K562 (cell line): ENCODE measurements at regions not wholly inside any gene's neighbourhood (a gene's known extent, or its start where the extent isn't known, plus 50 kb on each side); places are given as distances from the start of the nearest gene placed in this dataset.

ENCODE experiments used
- ATAC-seq: fragments of 200-7000 bp; cut with Tn5 transposase; 3 replicates; pipeline ENCODE4 v1.9.1; 2020; ENCODE audit warnings: moderate library complexity
- BruUV-seq: library from RNA; stranded (reverse); fragments of 400-500 nt; replicated peaks from 2 replicates; lab custom pipeline; 2021; lab: Mats Ljungman, UMichigan
- CTCF ChIA-PET: fragments of 300-600 bp; formaldehyde crosslinking; extraction: SDS; loops from one replicate; lab custom pipeline; 2021; ENCODE audit warnings: low intra/inter-chr PET ratio; lab: Yijun Ruan, JAX
- POLR2A ChIA-PET: fragments of 300-600, 350-650 bp; sonication (Branson Sonifier 250); formaldehyde crosslinking; extraction: SDS; loops from one replicate; lab custom pipeline; 2021; ENCODE audit warnings: antibody characterized with exemption, inconsistent platforms; lab: Yijun Ruan, JAX
- DNase-seq, 4 experiments: peaks; one replicate each; pipeline versions ENCODE4 v3.0.0 to v3.0.0-alpha.2; 2011 to 2018; ENCODE audit warnings: low spot score in 3 of 4, mixed read lengths in 3 of 4; ENCODE audit errors: extremely low read depth in 1 of 4
- FAIRE-seq: peaks from 2 replicates; lab custom pipeline; 2011; peaks lifted over from hg19 to GRCh38; lab: Jason Lieb, UNC
- H2AFZ ChIP-seq: 2 replicates; pipeline ENCODE4 v1.6.0; 2011; ENCODE audit warnings: low read depth, low read length, control low read depth, inconsistent platforms
- H3K27ac ChIP-seq: fragments of 200-600 bp; 3 replicates; pipeline ENCODE4 v1.8.0; 2011; ENCODE audit warnings: low read depth, mild to moderate bottlenecking, control low read depth, inconsistent platforms, low read length, moderate library complexity, mixed read lengths; ENCODE audit errors: extremely low read depth
- H3K27me3 ChIP-seq, 2 experiments: fragments of 300-600 bp in 1 of 2; 2 replicates in 1 of 2; 3 replicates in 1 of 2; pipeline versions ENCODE4 v1.6.0 to v1.8.0; 2011; ENCODE audit warnings: inconsistent platforms in 2 of 2, low read length in 2 of 2, mild to moderate bottlenecking in 1 of 2, mixed read lengths in 1 of 2, moderate library complexity in 1 of 2; ENCODE audit not compliant: control insufficient read depth in 2 of 2, insufficient read depth in 2 of 2
- H3K36me3 ChIP-seq: fragments of 300-600 bp; 3 replicates; pipeline ENCODE4 v1.8.0; 2011; ENCODE audit warnings: mild to moderate bottlenecking, low read length, inconsistent platforms; ENCODE audit not compliant: control insufficient read depth, insufficient read depth
- H3K4me1 ChIP-seq, 2 experiments: fragments of 200-600 bp in 1 of 2; replicated peaks in 1 of 2; 2 replicates in 1 of 2; 3 replicates in 1 of 2; pipeline versions ENCODE4 v1.5.1 to v1.8.0; 2011; ENCODE audit warnings: inconsistent platforms in 2 of 2, low read length in 2 of 2, mild to moderate bottlenecking in 1 of 2, mixed read lengths in 1 of 2, moderate library complexity in 1 of 2; ENCODE audit not compliant: control insufficient read depth in 2 of 2, insufficient read depth in 2 of 2
- H3K4me2 ChIP-seq: 2 replicates; pipeline ENCODE4 v1.6.1; 2011; ENCODE audit warnings: low read length, control low read depth, inconsistent platforms, mixed read lengths; ENCODE audit not compliant: insufficient read depth
- H3K4me3 ChIP-seq: fragments of 200-600 bp; sonication (generic), shearing (Covaris generic); 2 replicates; pipeline ENCODE4 v1.5.1; 2016; ENCODE audit warnings: control low read depth, inconsistent platforms
- H3K79me2 ChIP-seq: fragments of 200-600 bp; 3 replicates; pipeline ENCODE4 v1.8.0; 2011; ENCODE audit warnings: low read length, inconsistent platforms; ENCODE audit not compliant: control insufficient read depth, insufficient read depth
- H3K9ac ChIP-seq, 2 experiments: 2 replicates each; pipeline versions ENCODE4 v1.6.0 to v1.6.1; 2011; ENCODE audit warnings: low read depth in 2 of 2, low read length in 2 of 2, control low read depth in 1 of 2, inconsistent platforms in 1 of 2, mild to moderate bottlenecking in 1 of 2, mixed read lengths in 1 of 2; ENCODE audit not compliant: insufficient read depth in 1 of 2
- H3K9me1 ChIP-seq: one replicate; pipeline ENCODE4 v1.6.0; 2011; ENCODE audit warnings: inconsistent platforms, mild to moderate bottlenecking, low read length, moderate library complexity; ENCODE audit not compliant: control insufficient read depth, insufficient read depth
- H3K9me3 ChIP-seq: replicated peaks from 2 replicates; pipeline ENCODE4 v1.5.1; 2011; ENCODE audit warnings: low read depth, low read length, inconsistent platforms; ENCODE audit not compliant: control insufficient read depth, insufficient read depth
- H4K20me1 ChIP-seq: replicated peaks from 2 replicates; pipeline ENCODE4 v1.6.1; 2011; ENCODE audit warnings: low read length, inconsistent platforms, mixed read lengths; ENCODE audit not compliant: control insufficient read depth, insufficient read depth
- FUS ChIP-seq: fragments of 200-400 bp; formaldehyde crosslinking; optimal IDR thresholded peaks from 2 replicates; pipeline ENCODE3; 2017; ENCODE audit warnings: low read depth, low read length
- HDAC3 ChIP-seq: fragments of 450-650 bp; IDR thresholded peaks from 2 replicates; pipeline ENCODE4 v1.6.1; 2018; ENCODE audit warnings: borderline replicate concordance, mild to moderate bottlenecking, moderate library complexity; ENCODE audit not compliant: partially characterized antibody
- HLTF ChIP-seq: fragments of 450-650 bp; IDR thresholded peaks from 2 replicates; pipeline ENCODE4 v1.6.1; 2016
- LCOR ChIP-seq: sonication (generic); formaldehyde crosslinking; IDR thresholded peaks from 2 replicates; pipeline ENCODE4 v1.8.0; 2022; ENCODE audit warnings: mild to moderate bottlenecking, missing genetic modification reagents
- MAFF ChIP-seq: IDR thresholded peaks from 2 replicates; pipeline ENCODE4 v1.6.1; 2012; ENCODE audit warnings: low read length, improper control_type of control experiment
- YY1 ChIP-seq, 3 experiments: IDR thresholded peaks; 2 replicates each; pipeline ENCODE4 v1.6.1; 2011; ENCODE audit warnings: low read length in 2 of 3, mild to moderate bottlenecking in 2 of 3, moderate library complexity in 2 of 3, borderline replicate concordance in 1 of 3, control low read depth in 1 of 3, low read depth in 1 of 3; ENCODE audit not compliant: insufficient read depth in 3 of 3, insufficient replicate concordance in 2 of 3, control insufficient read depth in 1 of 3, insufficient read length in 1 of 3; ENCODE audit errors: extremely low read depth in 1 of 3
- ZNF445 ChIP-seq: fragments of 250-450 bp; sonication (Bioruptor Pico); IDR thresholded peaks from 2 replicates; pipeline ENCODE4 v1.4.0; 2020; ENCODE audit warnings: low read depth, mild to moderate bottlenecking, moderate library complexity
- ZNF507 ChIP-seq: conservative IDR thresholded peaks from 2 replicates; pipeline ENCODE4 v1.6.1; 2017; ENCODE audit warnings: missing genetic modification characterization, missing compliant biosample characterization
- ZZZ3 ChIP-seq: fragments of 450-650 bp; IDR thresholded peaks from 2 replicates; pipeline ENCODE4 v1.6.1; 2016; ENCODE audit warnings: antibody characterized with exemption, mild to moderate bottlenecking, moderate library complexity
- WGBS: fragments of 100-300 bp; shearing (Covaris generic); methylation state at CpG from one replicate; pipeline ENCODE4 v1.1.6; 2016; ENCODE audit warnings: low coverage, mixed read lengths; ENCODE audit not compliant: insufficient coverage; ENCODE audit errors: missing lambda C conversion rate; 5-methylcytosine and 5-hydroxymethylcytosine counted together
- in situ Hi-C: fragments of 300-500 bp; cut with MboI; formaldehyde crosslinking; loops from 4 replicates; pipeline ENCODE4 v1.15.0; 2018; ENCODE audit warnings: inconsistent platforms, mixed read lengths
- intact Hi-C: fragments of 100-400 bp; cut with micrococcal nuclease; formaldehyde crosslinking; loops from 2 replicates; pipeline ENCODE4 v1.14.2; 2022
- TF ChIP-seq, protein P1 (sequence below): fragments of 250-450 bp; sonication (Bioruptor Pico); IDR thresholded peaks from 2 replicates; pipeline ENCODE4 v1.4.0; 2020
- TF ChIP-seq, protein P2 (sequence below): sonication (generic); formaldehyde crosslinking; IDR thresholded peaks from 2 replicates; pipeline ENCODE4 v1.8.1; 2023; ENCODE audit warnings: missing genetic modification reagents, mild to moderate bottlenecking, borderline replicate concordance

DNA sequence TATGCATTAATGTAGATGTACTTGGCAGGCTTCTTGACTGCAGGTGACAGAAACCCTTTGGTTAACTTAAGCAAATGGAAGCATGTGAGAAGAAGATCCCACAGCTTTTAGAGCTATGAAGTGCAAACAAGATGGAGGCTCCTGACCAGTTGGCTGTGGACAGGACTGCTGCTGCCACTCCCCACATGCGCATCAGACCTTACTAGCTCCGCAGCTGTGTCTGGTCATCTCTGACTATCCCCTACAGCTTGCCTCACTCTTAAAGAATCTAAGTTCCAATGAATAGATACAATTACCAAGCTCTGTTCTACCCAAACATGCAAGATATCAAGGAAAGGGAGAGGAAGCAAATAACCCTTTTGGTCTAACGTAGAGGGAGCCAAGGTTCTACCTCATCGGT lies 587.6 kb downstream of the DSC3 start:
- FAIRE-seq, result no peak
- H3K9me1 ChIP-seq, result no peaks in the 10 kb centered on the region
- 18% methylated on average over 4 of the region's 4 CpGs for WGBS
- peak overlapping the region; percentile 65 for H2AFZ ChIP-seq
- ATAC-seq, result peak; percentile 65
- intact Hi-C loops, result loop anchor here (5.0 kb wide), 1 partner anchor 222 kb away; no protein-coding TSS in a partner anchor
- ChIA-PET CTCF (no interaction called here), POLR2A (no interaction called here)
- H4K20me1 ChIP-seq, result no peaks in the 10 kb centered on the region
- no peaks in the 10 kb centered on the region for H3K9me3 ChIP-seq
- in situ Hi-C loops, result no loop called here
- no peak overlapping the region for H3K9ac ChIP-seq
- BruUV-seq, result no TSS peak
- peak in 1 of 4 experiments; percentile 39 for DNase-seq
- no peaks in the 10 kb centered on the region for H3K27me3 ChIP-seq
- H3K79me2 ChIP-seq, result no peaks in the 10 kb centered on the region
- H3K4me2 ChIP-seq, result no peak overlapping the region
- H3K36me3 ChIP-seq, result no peaks in the 10 kb centered on the region
- TF ChIP-seq YY1 (IDR thresholded peaks at IDR 0.05; ENCODE audit: borderline replicate concordance in 1 of 3, control insufficient read depth in 1 of 3, extremely low read depth in 1 of 3, insufficient read depth in 3 of 3, insufficient read length in 1 of 3, insufficient replicate concordance in 2 of 3, low read depth in 1 of 3, low read length in 2 of 3), result peak in 1 of 3 experiments; percentile 50
- TF ChIP-seq ZNF445 (CRISPR knock-in tag), result no peak
- H3K27ac ChIP-seq, result no peak overlapping the region
- no peak overlapping the region for H3K4me3 ChIP-seq
- no peaks in the 10 kb centered on the region for H3K4me1 ChIP-seq

DNA sequence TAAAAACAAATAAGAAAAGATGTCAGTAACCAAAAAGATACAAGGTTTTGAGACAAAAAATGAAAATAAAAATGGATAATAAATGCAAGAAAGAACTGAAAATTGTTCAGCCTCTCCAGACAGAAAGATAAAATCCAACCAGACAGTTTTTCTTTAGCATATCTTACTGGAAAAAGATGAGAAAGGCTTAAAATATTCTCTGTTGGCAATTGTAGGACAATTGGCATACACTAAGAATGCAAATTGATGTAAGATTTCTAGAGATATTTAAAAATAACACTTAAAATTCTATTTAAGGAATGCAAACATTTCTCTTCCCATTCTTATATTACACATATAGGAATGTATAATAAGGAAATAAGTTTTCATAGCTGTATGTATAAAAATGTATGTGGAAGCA lies 590.6 kb downstream of the DSC3 start:
- H3K9ac ChIP-seq, result no peak overlapping the region
- in situ Hi-C loops, result no loop called here
- no peak for TF ChIP-seq LCOR (CRISPR knock-in tag)
- TF ChIP-seq HLTF, result no peak
- TF ChIP-seq ZNF507, result no peak
- TF ChIP-seq, protein P1, sequence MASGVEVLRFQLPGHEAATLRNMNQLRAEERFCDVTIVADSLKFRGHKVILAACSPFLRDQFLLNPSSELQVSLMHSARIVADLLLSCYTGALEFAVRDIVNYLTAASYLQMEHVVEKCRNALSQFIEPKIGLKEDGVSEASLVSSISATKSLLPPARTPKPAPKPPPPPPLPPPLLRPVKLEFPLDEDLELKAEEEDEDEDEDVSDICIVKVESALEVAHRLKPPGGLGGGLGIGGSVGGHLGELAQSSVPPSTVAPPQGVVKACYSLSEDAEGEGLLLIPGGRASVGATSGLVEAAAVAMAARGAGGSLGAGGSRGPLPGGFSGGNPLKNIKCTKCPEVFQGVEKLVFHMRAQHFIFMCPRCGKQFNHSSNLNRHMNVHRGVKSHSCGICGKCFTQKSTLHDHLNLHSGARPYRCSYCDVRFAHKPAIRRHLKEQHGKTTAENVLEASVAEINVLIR (CRISPR knock-in tag), result no peak
- TF ChIP-seq ZZZ3, result no peak
- TF ChIP-seq FUS, result no peak
- no peak for TF ChIP-seq MAFF
- TF ChIP-seq HDAC3, result no peak
- TF ChIP-seq, protein P2, sequence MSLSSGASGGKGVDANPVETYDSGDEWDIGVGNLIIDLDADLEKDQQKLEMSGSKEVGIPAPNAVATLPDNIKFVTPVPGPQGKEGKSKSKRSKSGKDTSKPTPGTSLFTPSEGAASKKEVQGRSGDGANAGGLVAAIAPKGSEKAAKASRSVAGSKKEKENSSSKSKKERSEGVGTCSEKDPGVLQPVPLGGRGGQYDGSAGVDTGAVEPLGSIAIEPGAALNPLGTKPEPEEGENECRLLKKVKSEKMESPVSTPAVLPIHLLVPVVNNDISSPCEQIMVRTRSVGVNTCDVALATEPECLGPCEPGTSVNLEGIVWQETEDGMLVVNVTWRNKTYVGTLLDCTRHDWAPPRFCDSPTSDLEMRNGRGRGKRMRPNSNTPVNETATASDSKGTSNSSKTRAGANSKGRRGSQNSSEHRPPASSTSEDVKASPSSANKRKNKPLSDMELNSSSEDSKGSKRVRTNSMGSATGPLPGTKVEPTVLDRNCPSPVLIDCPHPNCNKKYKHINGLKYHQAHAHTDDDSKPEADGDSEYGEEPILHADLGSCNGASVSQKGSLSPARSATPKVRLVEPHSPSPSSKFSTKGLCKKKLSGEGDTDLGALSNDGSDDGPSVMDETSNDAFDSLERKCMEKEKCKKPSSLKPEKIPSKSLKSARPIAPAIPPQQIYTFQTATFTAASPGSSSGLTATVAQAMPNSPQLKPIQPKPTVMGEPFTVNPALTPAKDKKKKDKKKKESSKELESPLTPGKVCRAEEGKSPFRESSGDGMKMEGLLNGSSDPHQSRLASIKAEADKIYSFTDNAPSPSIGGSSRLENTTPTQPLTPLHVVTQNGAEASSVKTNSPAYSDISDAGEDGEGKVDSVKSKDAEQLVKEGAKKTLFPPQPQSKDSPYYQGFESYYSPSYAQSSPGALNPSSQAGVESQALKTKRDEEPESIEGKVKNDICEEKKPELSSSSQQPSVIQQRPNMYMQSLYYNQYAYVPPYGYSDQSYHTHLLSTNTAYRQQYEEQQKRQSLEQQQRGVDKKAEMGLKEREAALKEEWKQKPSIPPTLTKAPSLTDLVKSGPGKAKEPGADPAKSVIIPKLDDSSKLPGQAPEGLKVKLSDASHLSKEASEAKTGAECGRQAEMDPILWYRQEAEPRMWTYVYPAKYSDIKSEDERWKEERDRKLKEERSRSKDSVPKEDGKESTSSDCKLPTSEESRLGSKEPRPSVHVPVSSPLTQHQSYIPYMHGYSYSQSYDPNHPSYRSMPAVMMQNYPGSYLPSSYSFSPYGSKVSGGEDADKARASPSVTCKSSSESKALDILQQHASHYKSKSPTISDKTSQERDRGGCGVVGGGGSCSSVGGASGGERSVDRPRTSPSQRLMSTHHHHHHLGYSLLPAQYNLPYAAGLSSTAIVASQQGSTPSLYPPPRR, result no peak

More for the DNA sequence above, 590.6 kb downstream of the DSC3 start:
- Histone ChIP-seq H3K4me2 (no peak overlapping the region), H3K36me3 (no peaks in the 10 kb centered on the region), H3K9me1 (no peaks in the 10 kb centered on the region), H3K9me3 (no peaks in the 10 kb centered on the region), H3K27ac (no peak overlapping the region), H3K27me3 (no peaks in the 10 kb centered on the region), H3K4me3 (no peak overlapping the region), H3K79me2 (no peaks in the 10 kb centered on the region), H2AFZ (no peak overlapping the region), H3K4me1 (no peaks in the 10 kb centered on the region), H4K20me1 (no peaks in the 10 kb centered on the region)
- ChIA-PET CTCF (no interaction called here), POLR2A (no interaction called here)
- BruUV-seq, result no TSS peak
- FAIRE-seq (no peak), DNase-seq (no peak), ATAC-seq (no peak)
- intact Hi-C loops, result no loop called here
